Adipocyte (in vitro differentiated cells): ENCODE measurements at regions not wholly inside any gene's neighbourhood (a gene's known extent, or its start where the extent isn't known, plus 50 kb on each side); places are given as distances from the start of the nearest gene placed in this dataset.
A peak's percentile ranks its signal among the peaks of the same experiment; 100 is the strongest.

Experiments
- DNase-seq: peaks from one replicate; pipeline ENCODE4 v3.0.0-alpha.2; 2015; ENCODE audit warnings: low read depth
- H3K27me3 ChIP-seq: replicated peaks from 2 replicates; pipeline ENCODE4 v1.7.0; 2013; ENCODE audit warnings: mild to moderate bottlenecking, low read length, moderate library complexity; ENCODE audit not compliant: control insufficient read depth, insufficient read depth
- H3K36me3 ChIP-seq: 2 replicates; pipeline ENCODE4 v1.7.0; 2013; ENCODE audit warnings: low read length, mild to moderate bottlenecking, moderate library complexity; ENCODE audit not compliant: control insufficient read depth, insufficient read depth, severe bottlenecking
- H3K4me1 ChIP-seq: 2 replicates; pipeline ENCODE4 v1.7.0; 2013; ENCODE audit warnings: mild to moderate bottlenecking, low read length, moderate library complexity; ENCODE audit not compliant: control insufficient read depth, insufficient read depth
- H3K4me3 ChIP-seq: 2 replicates; pipeline ENCODE4 v1.7.0; 2013; ENCODE audit warnings: mild to moderate bottlenecking, low read length, moderate library complexity
- H3K9ac ChIP-seq: 2 replicates; pipeline ENCODE4 v1.7.0; 2013; ENCODE audit warnings: mild to moderate bottlenecking, low read length, moderate library complexity
- H3K9me3 ChIP-seq: 2 replicates; pipeline ENCODE4 v1.7.0; 2013; ENCODE audit warnings: mild to moderate bottlenecking, low read length, moderate library complexity; ENCODE audit not compliant: control insufficient read depth

- Histone ChIP-seq H3K4me1 (peaks cover 5% of the 10 kb centered on the region), H3K9me3 (no peaks in the 10 kb centered on the region), H3K27me3 (peaks cover 6% of the 10 kb centered on the region), H3K36me3 (no peaks in the 10 kb centered on the region), H3K9ac (no peak overlapping the region), H3K4me3 (no peak overlapping the region)
- peak; percentile 55 for DNase-seq
Observed at GRCh38 chr13:26946684-26947343, 186.2 kb upstream of the GPR12 start.

- Histone ChIP-seq H3K9ac (no peak overlapping the region), H3K9me3 (no peaks in the 10 kb centered on the region), H3K4me1 (peaks cover 17% of the 10 kb centered on the region), H3K36me3 (no peaks in the 10 kb centered on the region), H3K27me3 (no peaks in the 10 kb centered on the region), H3K4me3 (no peak overlapping the region)
- no peak for DNase-seq
Observed at GRCh38 chr13:26943748-26944147, 183.2 kb upstream of the GPR12 start.

GRCh38 chr13:26942184-26942583 lies 181.6 kb upstream of the GPR12 start:
- DNase-seq, result no peak

GRCh38 chr13:26941345-26942174 lies 181.0 kb upstream of the GPR12 start:
- peak; percentile 42 for DNase-seq
- Histone ChIP-seq H3K9me3 (no peaks in the 10 kb centered on the region), H3K4me1 (peaks cover 17% of the 10 kb centered on the region), H3K9ac (no peak overlapping the region), H3K4me3 (peak overlapping the region; percentile 48), H3K27me3 (peaks cover 10% of the 10 kb centered on the region), H3K36me3 (no peaks in the 10 kb centered on the region)

More at GRCh38 chr13:26942184-26942583, 181.6 kb upstream of the GPR12 start:
- Histone ChIP-seq H3K4me1 (peaks cover 17% of the 10 kb centered on the region), H3K36me3 (no peaks in the 10 kb centered on the region), H3K9me3 (no peaks in the 10 kb centered on the region), H3K9ac (no peak overlapping the region), H3K4me3 (no peak overlapping the region), H3K27me3 (peaks cover 9% of the 10 kb centered on the region)

GRCh38 chr13:26934096-26934495 lies 173.5 kb upstream of the GPR12 start:
- H3K9ac ChIP-seq, result no peak overlapping the region

GRCh38 chr13:26932465-26932864 lies 171.9 kb upstream of the GPR12 start:
- H3K4me1 ChIP-seq, result no peaks in the 10 kb centered on the region
- DNase-seq, result no peak
- no peak overlapping the region for H3K9ac ChIP-seq
- no peaks in the 10 kb centered on the region for H3K36me3 ChIP-seq
- no peaks in the 10 kb centered on the region for H3K9me3 ChIP-seq
- no peak overlapping the region for H3K4me3 ChIP-seq
- peaks cover 19% of the 10 kb centered on the region for H3K27me3 ChIP-seq

More at GRCh38 chr13:26934096-26934495, 173.5 kb upstream of the GPR12 start:
- no peaks in the 10 kb centered on the region for H3K4me1 ChIP-seq
- H3K36me3 ChIP-seq, result no peaks in the 10 kb centered on the region
- peaks cover 20% of the 10 kb centered on the region for H3K27me3 ChIP-seq
- no peak overlapping the region for H3K4me3 ChIP-seq
- DNase-seq, result no peak
- H3K9me3 ChIP-seq, result no peaks in the 10 kb centered on the region

GRCh38 chr13:26929971-26930730 lies 169.6 kb upstream of the GPR12 start:
- H3K9ac ChIP-seq, result no peak overlapping the region
- no peak overlapping the region for H3K4me3 ChIP-seq
- peaks cover 28% of the 10 kb centered on the region for H3K27me3 ChIP-seq
- no peaks in the 10 kb centered on the region for H3K9me3 ChIP-seq
- no peaks in the 10 kb centered on the region for H3K4me1 ChIP-seq
- H3K36me3 ChIP-seq, result no peaks in the 10 kb centered on the region
- peak; percentile 89 for DNase-seq

- peaks cover 34% of the 10 kb centered on the region for H3K27me3 ChIP-seq
Observed at GRCh38 chr13:26927511-26927910, 166.9 kb upstream of the GPR12 start.

GRCh38 chr13:26926371-26926770 lies 165.8 kb upstream of the GPR12 start:
- H3K36me3 ChIP-seq, result no peaks in the 10 kb centered on the region
- DNase-seq, result no peak
- no peaks in the 10 kb centered on the region for H3K9me3 ChIP-seq
- H3K4me3 ChIP-seq, result no peak overlapping the region
- H3K27me3 ChIP-seq, result peaks cover 36% of the 10 kb centered on the region
- no peak overlapping the region for H3K9ac ChIP-seq
- no peaks in the 10 kb centered on the region for H3K4me1 ChIP-seq

More at GRCh38 chr13:26927511-26927910, 166.9 kb upstream of the GPR12 start:
- Histone ChIP-seq H3K4me1 (no peaks in the 10 kb centered on the region), H3K4me3 (no peak overlapping the region), H3K9me3 (no peaks in the 10 kb centered on the region), H3K9ac (no peak overlapping the region), H3K36me3 (no peaks in the 10 kb centered on the region)
- DNase-seq, result no peak

GRCh38 chr13:26923824-26924605 lies 163.4 kb upstream of the GPR12 start:
- Histone ChIP-seq H3K9ac (no peak overlapping the region), H3K4me1 (no peaks in the 10 kb centered on the region), H3K9me3 (no peaks in the 10 kb centered on the region), H3K36me3 (no peaks in the 10 kb centered on the region), H3K27me3 (peaks cover 50% of the 10 kb centered on the region), H3K4me3 (no peak overlapping the region)
- DNase-seq, result peak; percentile 28
